Loucy (cell line): ENCODE measurements at regions not wholly inside any gene's neighbourhood (a gene's known extent, or its start where the extent isn't known, plus 50 kb on each side); places are given as distances from the start of the nearest gene placed in this dataset.

Experiments
- EZH2phosphoT487 ChIP-seq: fragments of 200-600 bp; IDR thresholded peaks from 2 replicates; pipeline ENCODE4 v1.6.1; 2018; ENCODE audit warnings: antibody characterized with exemption, mild to moderate bottlenecking, moderate library complexity, borderline replicate concordance
- TF ChIP-seq, protein P1 (sequence below): fragments of 200-600 bp; sonication (generic); conservative IDR thresholded peaks from 2 replicates; pipeline ENCODE4 v1.5.1; 2014; ENCODE audit warnings: mild to moderate bottlenecking, antibody characterized with exemption, low read length

DNA sequence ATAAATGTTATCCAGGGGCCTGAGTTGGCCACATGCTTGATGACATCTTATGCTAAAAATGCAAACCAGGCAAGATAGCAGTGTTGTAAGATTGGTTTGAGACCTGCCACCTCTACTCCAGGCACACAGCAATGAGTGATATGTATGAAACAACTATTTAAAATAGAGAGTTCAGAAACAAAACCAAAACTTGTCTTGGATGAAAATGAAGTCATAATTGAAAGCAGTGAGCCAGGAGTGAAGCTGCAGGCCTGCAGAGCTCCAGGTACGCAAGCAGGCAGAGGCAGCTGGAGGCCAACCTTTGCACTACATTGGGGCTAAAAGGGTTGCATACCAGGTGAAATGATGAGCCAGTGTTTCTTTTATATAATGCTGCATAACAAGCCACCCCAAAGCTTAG, 89.2 kb upstream of the SPATS2L start:
- TF ChIP-seq, protein P1, sequence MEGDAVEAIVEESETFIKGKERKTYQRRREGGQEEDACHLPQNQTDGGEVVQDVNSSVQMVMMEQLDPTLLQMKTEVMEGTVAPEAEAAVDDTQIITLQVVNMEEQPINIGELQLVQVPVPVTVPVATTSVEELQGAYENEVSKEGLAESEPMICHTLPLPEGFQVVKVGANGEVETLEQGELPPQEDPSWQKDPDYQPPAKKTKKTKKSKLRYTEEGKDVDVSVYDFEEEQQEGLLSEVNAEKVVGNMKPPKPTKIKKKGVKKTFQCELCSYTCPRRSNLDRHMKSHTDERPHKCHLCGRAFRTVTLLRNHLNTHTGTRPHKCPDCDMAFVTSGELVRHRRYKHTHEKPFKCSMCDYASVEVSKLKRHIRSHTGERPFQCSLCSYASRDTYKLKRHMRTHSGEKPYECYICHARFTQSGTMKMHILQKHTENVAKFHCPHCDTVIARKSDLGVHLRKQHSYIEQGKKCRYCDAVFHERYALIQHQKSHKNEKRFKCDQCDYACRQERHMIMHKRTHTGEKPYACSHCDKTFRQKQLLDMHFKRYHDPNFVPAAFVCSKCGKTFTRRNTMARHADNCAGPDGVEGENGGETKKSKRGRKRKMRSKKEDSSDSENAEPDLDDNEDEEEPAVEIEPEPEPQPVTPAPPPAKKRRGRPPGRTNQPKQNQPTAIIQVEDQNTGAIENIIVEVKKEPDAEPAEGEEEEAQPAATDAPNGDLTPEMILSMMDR: no peak
- no peak for TF ChIP-seq EZH2phosphoT487
